Inflammatory macrophage treated with lipopolysaccharide for 4 hours (primary cell): ENCODE measurements at regions not wholly inside any gene's neighbourhood (a gene's known extent, or its start where the extent isn't known, plus 50 kb on each side); places are given as distances from the start of the nearest gene placed in this dataset.

Experiments used
- DNase-seq: peaks from one replicate; pipeline ENCODE4 v3.0.0-alpha.2; 2020

- no peak for DNase-seq
These were observed 51.2 kb upstream of the ROCK1 start for GRCh38 chr18:21162786-21163185.

- DNase-seq = peak; percentile 97
These were observed 52.3 kb upstream of the ROCK1 start for GRCh38 chr18:21163647-21164547.

- no peak for DNase-seq
These were observed 53.0 kb upstream of the ROCK1 start for GRCh38 chr18:21164548-21165095.

GRCh38 chr18:21167641-21168377 lies 56.2 kb upstream of the ROCK1 start:
- no peak for DNase-seq

DNA sequence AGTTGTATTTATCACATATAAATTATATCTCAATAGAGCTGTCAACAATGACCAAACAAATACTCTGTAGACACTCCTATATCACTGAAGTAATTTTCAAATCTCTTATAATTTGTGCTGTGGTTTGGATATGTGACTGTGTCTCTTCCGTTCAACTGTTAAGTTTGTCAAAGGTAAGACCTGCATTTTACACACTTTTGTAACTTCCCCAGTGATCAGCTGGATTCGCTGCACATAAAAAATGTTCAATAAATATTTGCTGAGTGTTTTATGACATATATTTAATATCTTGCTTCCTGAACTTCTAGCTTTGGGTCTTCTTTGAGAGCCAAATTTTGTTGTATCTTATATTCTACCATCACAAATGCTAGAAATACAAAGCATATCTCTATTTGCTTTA lies 57.3 kb upstream of the ROCK1 start:
- DNase-seq = no peak

DNA sequence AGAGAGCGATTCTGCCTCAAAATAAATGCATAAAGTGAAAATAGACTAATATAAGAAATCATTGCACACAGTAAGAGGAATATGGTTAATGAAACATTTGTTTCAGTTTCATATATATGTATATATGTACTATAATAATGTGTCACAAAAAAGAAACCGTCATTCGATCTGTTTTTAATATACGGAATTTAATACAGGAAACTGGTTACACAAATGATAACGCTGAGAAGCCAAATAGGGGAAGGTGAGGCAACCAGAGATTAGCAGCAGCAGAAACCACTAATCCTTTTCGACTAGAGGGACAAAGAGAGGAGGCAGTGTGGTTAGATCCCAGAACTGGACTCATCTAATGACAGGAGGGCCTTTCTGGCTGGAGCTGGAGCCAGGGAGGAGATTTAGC lies 64.2 kb upstream of the GREB1L start:
- DNase-seq = peak; percentile 66

DNA sequence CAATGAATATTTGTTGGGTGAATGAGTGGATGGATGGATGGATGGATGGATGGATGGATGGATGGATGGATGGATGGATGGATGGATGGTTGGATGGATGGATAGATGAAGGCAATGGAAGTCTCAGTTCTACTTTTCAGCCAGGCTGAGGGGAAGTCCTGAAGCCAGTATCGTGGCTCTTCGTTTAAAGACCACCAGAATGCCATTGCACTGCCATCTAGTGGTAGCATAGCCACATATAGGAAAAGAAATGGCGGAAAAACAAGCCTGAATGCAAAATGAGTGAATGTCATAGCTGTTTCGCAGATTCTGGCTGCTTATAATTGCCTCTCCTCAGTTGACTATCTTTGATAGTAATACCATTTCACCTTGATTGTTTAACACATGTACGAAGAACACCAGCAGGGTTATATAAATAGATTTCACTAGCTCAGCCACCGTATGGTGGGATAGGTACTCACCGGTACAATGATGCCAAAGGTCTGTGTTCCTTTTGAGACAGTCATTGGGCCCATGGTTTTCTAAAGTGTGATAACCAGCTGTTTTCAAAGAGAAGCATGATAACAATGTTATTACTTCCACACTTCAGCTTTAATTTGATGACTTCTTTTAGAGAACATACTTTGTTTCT lies 62.3 kb upstream of the GREB1L start:
- peak; percentile 80 for DNase-seq

DNA sequence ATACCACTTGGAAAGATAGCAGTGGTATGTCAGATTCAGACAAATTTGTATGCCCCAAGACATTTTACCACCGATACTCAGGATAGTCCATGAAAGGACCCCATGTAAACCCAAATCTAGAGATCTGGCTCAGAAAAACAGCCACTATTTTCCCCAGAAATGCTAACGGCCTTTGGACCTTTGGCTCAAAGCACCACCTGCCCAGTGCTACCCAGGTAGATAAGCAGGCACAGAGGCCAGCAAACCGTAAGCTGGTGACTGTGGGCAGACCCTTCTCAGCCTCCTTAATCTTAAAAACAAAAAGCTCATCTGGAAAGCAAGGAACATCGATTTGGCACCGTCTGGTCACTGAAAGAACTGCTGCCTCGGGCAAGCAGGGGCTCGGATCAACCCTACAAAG lies 61.4 kb upstream of the GREB1L start:
- DNase-seq = no peak

DNA sequence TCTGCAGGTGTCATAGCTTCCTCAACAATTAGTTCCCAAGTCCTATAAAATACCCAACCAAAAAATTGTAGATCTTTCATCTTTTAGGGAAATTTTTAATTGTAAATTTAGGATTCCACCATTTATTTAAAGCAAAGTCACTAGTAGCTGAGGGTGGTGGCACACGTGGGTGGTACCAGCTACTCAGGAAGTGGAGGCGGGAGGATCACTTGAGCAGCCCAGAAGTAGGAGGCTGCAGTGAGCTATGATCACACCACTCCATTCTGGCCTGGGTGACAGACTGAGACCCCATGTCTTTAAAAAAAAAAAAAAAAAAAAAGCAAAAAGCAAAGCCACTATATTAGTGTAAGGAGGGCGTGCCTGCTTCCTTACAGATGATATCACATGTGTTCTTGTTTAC lies 60.3 kb upstream of the GREB1L start:
- peak; percentile 34 for DNase-seq

GRCh38 chr18:21183670-21184069 lies 58.4 kb upstream of the GREB1L start:
- DNase-seq = no peak

- no peak for DNase-seq
These were observed 57.5 kb upstream of the GREB1L start for GRCh38 chr18:21184396-21184996.

GRCh38 chr18:21187886-21188285 lies 54.1 kb upstream of the GREB1L start:
- DNase-seq = no peak

DNA sequence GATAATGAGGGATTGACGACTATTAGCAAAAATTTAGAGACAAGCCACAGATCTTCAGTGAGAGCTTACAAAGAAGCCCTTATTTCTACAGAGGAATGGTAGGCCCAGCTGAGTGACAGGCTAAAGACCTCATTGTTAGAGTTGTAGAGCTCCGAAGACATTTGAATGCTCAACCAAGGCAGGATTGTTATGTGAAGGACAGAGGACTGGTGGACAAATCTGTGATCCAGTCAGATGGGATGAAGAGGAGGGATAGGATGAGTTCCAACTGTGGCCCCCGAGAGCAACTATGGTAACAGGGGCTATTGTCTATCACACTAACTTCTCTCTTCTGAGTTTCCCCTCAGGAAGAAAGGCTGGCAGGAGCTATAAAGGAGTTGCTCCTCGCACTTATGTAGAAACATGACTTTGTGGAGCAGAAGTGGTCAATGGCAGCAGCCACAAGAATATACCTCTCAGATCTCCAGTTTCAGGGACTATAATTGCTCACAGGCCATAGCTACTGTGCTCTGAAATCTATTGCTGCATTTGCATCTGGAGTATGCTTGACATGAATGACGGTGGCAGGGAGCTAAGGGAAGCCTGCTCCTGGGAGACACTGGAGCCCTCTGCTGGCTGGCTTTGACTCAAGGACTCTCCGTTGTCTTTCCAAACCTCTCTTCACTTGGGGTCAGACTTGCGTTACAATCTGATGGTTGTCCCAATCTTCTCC lies 50.3 kb upstream of the GREB1L start:
- DNase-seq = peak; percentile 41
